T-helper 1 cell treated with Interleukin-12 subunit alpha and Interleukin-12 subunit beta and Interleukin-4 antibody, amounts not matched to agents 30 ng/mL and 1 ng/mL, for 36 hours (primary cell): ENCODE measurements at regions not wholly inside any gene's neighbourhood (a gene's known extent, or its start where the extent isn't known, plus 50 kb on each side); places are given as distances from the start of the nearest gene placed in this dataset.
"Not testable (repeated sequence)": the region's sequence is repeated elsewhere in the genome, so short reads cannot be mapped to it uniquely, and the experiment has no call there.

ENCODE experiments used
- intact Hi-C: fragments of 100-400 bp; cut with micrococcal nuclease; formaldehyde crosslinking; loops from one replicate; pipeline ENCODE4 v1.15.1; 2024

DNA sequence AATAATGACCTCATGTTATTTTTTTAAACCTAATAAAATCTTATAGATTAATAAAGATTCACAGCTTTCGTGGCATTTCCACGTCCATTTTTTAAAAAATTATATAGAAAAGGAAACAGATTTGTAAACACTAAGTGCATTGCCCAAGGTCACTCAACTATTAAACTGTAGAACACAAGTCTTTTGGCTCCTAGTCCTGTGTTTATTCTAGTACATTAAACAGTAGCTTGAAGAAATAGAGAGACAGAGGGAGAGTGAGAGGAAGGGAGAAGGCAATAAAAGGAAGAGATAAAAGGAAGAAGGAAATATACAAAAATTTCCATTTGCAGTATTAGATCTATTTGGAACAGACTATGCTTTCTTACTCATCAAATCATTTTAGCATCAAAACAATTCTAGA, 586.7 kb upstream of the CITED2 start:
- intact Hi-C loops, result no loop called here

DNA sequence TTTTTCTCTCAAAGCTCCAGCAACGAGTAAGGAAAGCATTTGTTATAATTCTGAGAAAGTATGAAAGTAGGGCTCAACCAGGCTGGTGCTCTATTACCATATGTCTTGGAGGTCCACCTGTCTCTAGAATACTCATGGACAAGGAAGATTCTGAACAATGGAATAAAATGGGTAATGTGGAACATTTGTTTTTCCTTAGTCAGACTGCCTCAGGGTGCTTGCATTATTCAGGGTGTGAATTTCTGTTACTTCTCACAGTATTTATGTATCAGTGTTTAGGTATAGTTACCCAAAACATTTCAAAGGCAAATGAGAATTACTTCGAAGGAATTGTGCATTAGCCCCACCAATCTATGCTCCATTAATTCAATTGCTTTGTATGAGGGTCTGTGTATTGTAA, 586.2 kb upstream of the CITED2 start:
- intact Hi-C loops, result no loop called here

GRCh38 chr6:139955366-139956155, 581.1 kb upstream of the CITED2 start:
- intact Hi-C loops, result no loop called here

DNA sequence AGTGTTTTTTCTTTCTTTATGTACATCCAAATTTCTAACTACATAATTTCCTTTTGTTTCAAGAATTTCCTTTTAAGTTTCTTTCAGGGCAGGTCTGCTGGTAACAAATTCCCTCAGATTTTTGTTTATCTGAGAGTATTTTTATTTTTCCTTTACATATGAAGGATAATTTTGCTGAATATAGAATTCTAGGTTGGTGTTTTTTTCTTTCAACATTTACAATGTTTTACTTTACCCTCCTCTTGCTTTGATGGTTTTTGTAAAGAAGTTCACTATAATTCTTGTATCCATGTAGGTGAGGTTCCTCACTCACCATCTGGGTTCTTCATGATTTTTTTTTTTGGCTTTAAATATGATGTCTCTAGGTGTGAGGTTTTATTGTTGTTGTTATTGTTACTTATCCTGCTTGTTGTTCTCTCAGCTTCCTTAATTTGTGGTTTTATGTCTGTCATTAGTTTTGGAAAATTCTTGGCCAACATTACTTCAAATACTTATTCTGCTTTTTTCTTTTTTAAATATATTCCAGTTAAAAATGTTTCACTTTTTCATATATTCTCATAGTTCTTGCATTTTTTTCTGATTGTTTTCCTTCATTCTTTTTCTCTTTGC, 580.1 kb upstream of the CITED2 start:
- intact Hi-C loops, result no loop called here

- intact Hi-C loops, result not testable (repeated sequence)
Observed at GRCh38 chr6:139953780-139954179, 579.3 kb upstream of the CITED2 start.

- intact Hi-C loops, result no loop called here
Observed at GRCh38 chr6:139951172-139951571, 576.7 kb upstream of the CITED2 start.

DNA sequence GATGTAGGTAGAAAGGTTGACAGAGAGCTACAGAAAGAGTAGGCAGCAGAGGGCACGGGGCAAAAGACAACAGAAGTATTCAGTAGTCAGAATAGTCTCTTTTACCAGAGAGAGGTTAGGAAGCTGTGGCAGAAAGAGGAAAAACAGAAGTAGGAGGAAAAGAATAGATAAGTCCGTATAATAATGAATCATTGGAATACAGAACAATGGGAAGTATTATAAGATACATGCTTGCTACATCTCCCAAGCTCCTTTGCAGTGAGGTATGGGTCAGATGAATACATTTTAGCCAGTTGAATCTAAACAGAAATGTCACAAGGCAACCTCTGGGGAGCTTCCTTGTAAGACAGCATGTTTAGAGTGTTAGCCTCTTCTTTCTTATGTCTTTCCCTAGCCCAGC, 570.5 kb upstream of the CITED2 start:
- intact Hi-C loops, result no loop called here

GRCh38 chr6:139944131-139944530, 569.7 kb upstream of the CITED2 start:
- intact Hi-C loops, result no loop called here

DNA sequence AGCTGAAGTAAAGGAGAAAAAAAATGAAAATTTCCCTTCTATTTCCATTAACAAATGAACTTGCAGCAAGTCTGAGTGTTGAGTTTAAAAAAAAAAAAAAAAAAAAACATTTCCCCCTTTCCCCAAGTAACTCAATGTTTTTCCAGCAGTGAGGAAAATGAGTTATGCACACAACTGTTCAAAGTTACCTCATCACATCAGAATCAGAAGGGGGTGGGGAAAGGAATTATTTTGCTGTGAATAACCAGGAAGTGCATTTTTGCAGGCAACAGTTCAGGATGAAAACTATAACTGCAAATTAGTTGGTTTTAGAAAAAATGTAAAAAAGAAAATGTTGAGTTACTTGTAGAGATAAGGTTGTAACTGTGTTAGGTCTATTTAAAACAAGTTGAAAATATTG, 568.9 kb upstream of the CITED2 start:
- intact Hi-C loops, result no loop called here

DNA sequence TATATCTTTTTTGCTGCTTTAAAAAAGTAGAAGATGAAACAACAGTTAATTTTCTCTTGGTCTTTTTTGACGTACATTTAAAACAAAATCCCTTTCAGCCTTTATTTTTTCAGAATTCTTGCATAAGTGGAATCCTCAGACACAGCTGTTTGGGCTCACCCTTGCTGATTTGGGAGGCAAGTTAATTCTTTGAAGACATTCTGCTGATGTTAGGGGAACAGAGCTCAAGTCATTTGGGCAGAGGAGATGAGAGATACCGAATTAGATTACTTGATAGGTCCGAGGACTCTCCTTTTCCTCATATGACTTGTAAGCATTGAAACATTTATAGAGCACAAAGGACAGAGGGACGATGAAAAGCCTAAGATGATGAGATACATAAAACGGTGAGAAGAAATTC, 567.9 kb upstream of the CITED2 start:
- intact Hi-C loops, result no loop called here

DNA sequence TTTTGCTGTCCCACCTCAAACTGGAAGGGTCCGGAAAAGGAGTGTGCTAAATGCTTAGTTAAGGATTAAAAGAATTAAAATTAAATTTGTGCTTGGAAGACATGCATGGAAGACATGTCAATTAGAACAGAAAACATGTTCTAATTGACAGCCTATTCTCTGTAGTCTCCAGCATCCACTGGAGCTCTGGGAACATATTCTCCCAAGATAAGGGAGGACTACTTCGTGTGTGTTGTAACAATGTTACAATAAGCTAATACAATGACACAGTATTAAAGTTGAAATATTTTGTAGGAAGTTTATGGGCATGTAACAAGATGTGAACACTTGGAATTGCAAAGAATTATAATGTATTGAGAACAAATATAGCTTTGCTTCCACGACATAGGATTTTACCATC, 567.4 kb upstream of the CITED2 start:
- intact Hi-C loops, result no loop called here

DNA sequence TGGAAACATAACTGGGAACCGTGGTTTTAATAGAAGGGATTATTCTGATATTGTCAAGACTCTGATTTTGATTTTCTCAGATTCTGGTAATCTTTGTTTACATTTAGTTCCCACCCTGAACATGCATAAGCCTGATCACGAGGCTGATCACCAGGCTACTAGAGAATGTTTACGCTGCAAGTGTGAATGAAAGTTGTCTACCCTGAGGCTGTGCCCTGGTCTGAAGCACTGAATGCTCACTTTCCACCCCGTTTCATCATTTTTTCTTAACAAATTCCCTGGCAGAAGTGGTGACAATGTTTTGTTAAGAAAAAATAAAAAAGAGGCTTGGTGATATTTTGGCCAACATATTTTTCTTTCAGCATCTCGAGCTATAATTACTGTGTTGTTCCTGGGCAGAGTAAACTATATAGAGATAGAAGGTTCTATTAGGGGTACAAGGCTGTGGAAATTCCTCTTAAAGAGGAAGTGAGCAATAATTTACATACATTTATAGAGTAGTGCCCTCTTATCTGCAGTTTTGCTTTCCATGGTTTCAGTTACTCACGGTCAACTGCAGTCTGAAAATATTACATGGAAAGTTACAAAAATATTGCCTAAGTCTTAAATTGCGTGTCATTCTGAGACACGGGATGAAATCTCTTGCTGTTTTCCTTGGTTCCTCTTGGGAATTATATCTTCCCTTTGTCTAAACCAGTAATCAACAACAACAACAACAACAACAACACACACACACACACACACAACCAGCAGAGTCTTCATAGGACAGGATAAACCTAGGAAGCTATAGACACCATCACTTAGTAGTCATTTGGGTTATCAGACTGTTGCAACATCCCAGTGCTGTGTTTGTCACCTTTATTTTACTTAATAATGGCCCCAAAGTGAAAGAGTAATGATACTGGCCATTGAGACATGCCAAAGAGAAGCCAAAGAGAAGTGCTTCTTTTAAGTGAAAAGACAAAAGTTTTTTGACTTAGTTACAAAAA, 566.6 kb upstream of the CITED2 start:
- intact Hi-C loops, result no loop called here

DNA sequence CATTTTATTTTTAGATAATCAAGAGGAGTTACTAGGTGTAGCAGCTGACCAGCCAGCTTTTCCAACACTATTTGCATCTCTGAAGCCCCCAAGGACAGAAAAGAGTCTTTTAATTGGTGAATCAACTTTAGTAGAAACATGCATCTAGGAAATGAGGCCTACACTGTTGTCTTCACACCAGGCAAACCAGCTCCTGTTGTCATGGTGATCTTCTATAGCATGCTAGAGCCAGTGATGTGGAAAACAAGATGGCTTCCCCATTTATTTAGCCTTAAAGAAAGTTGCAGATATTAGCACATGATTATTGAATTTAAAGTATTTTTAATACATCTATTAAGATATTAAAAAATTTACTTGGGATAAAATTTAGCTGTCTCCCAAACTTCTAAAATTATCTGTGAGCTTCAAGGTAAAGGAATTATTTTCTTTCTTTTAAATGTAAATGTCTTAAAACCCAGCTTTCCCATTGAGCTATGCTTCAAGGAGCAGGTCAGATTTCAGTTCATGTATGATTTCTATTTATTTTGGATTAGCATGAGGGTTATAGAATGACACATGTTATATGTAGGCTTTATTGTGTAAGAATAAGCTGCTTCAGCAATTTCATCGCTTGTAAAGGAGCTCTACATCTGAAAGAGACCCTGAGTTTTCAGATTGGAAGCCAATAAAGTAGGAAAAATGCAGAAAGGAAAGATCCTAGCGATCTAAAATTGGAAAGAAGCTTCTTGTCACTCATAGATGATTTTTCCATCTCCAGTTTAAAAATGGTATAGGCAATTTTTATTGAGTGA, 564.9 kb upstream of the CITED2 start:
- intact Hi-C loops, result no loop called here

- intact Hi-C loops, result no loop called here
Observed at GRCh38 chr6:139932671-139933070, 558.2 kb upstream of the CITED2 start.

DNA sequence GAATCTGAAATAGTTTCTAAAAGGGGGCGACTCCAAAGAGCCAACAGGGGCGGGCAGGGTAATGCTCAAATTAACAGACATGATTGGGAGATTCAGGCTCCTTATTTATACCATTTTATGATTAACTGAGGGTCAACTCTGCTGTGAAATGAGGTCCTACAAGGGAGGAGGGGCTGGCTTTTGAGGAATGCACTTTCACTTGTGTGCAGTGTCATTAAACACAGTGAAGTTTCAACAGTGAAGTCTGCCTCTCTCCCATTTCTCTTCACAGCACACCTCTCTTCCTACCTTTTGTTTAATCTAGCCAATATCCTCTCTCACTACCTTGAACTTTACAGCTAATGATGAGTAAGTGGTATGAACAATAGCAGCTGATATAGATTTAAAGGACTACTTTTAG, 557.3 kb upstream of the CITED2 start:
- intact Hi-C loops, result no loop called here

DNA sequence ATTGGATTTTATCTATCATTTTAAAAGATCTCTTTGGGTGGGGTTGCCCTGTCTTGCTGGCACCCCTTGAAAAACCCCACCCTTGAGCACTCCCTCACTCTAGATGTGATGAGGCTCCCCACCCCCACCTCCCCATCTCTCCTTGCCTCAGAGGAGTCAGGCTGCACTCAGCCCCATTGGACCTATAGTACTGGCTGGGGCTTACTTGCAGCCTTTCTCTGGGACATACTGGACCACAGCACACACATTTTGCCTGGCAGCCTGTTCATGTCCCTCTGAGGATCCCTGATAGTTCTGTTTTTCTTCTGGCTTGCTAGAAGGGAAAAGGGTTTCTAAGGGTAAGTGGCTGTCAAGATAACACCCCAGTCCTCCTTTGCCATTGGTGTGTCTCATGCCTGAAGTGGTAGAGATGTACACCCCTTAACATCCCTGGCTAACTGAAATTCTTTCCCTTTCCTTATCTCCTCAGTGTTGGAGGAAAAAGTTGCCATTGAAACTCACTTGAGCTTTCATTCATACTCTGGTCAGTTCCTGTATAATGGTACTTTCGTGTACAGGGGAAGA, 553.4 kb upstream of the CITED2 start:
- intact Hi-C loops, result loop anchor here (2.0 kb wide), 1 partner anchor 559 kb away; no protein-coding TSS in a partner anchor

GRCh38 chr6:139927236-139927635, 552.8 kb upstream of the CITED2 start:
- intact Hi-C loops, result loop anchor here (2.0 kb wide), 1 partner anchor 558 kb away; no protein-coding TSS in a partner anchor

- intact Hi-C loops, result loop anchor here (2.0 kb wide), 1 partner anchor 558 kb away; no protein-coding TSS in a partner anchor
Observed at GRCh38 chr6:139926711-139927110, 552.3 kb upstream of the CITED2 start.

GRCh38 chr6:139925894-139926641, 551.6 kb upstream of the CITED2 start:
- intact Hi-C loops, result loop anchor here (2.0 kb wide), 1 partner anchor 557 kb away; no protein-coding TSS in a partner anchor

DNA sequence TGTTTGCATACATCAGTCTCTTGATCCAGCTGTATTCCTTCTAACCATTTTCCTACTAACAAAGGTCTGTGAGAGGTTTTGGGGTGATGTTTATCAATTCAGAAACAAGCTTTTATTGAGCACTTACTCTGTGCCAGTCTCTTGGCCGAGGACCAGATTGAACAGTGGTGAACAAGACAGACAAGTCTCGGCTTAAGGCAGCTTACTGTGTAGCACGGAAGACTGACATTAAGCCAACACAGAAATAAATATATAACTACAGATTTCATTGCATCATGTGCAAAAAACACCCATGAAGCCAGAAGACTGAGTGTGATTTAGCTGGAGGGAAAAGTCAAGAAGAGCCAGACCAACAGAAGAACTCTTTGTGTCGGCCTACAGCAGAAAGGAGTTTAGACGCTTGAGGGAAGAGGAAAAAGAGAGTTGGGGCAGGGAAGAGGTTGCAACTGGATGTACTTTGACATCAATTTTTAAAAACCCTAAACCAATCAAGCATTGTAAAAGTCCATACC, 549.6 kb upstream of the CITED2 start:
- intact Hi-C loops, result no loop called here
